Stimulated activated CD4-positive, alpha-beta T cell treated with anti-CD3 and anti-CD28 coated beads, Interleukin-2, amount 100 ng/mL, for 24 hours (primary cell): ENCODE measurements at regions not wholly inside any gene's neighbourhood (a gene's known extent, or its start where the extent isn't known, plus 50 kb on each side); places are given as distances from the start of the nearest gene placed in this dataset.
"Not testable (repeated sequence)": the region's sequence is repeated elsewhere in the genome, so short reads cannot be mapped to it uniquely, and the experiment has no call there.

Experiments
- DNase-seq, 2 donors: peaks; one replicate each; pipeline ENCODE4 v3.0.0-alpha.2; 2020

GRCh38 chr2:104977958-104978357 is 59.9 kb upstream of the MRPS9 start:
- DNase-seq: no peak

- not testable (repeated sequence) for DNase-seq
Observed at GRCh38 chr2:104979786-104980185, 58.1 kb upstream of the MRPS9 start.

- DNase-seq: no peak
Observed at GRCh38 chr2:104982111-104982510, 55.8 kb upstream of the MRPS9 start.
